HepG2 (cell line): ENCODE measurements at regions not wholly inside any gene's neighbourhood (a gene's known extent, or its start where the extent isn't known, plus 50 kb on each side); places are given as distances from the start of the nearest gene placed in this dataset.

Source experiments
- ATAC-seq: fragments of 200-7000 bp; cut with Tn5 transposase; 3 replicates; pipeline ENCODE4 v1.9.1; 2020; ENCODE audit warnings: mild to moderate bottlenecking, moderate library complexity
- BruUV-seq: library from RNA; stranded (reverse); fragments of 400-500 nt; replicated peaks from 2 replicates; lab custom pipeline; 2021; lab: Mats Ljungman, UMichigan
- CTCF ChIA-PET: fragments of 300-600 bp; formaldehyde crosslinking; extraction: SDS; loops from one replicate; lab custom pipeline; 2021; ENCODE audit warnings: low total read pairs, inconsistent platforms, low intra/inter-chr PET ratio; lab: Yijun Ruan, JAX
- POLR2A ChIA-PET: fragments of 350-600 bp; sonication (Branson Sonifier 250); formaldehyde crosslinking; loops from one replicate; lab custom pipeline; 2020; ENCODE audit warnings: antibody characterized with exemption, inconsistent platforms; lab: Yijun Ruan, JAX
- DNase-seq: peaks from one replicate; pipeline ENCODE4 v3.0.0-alpha.2; 2015; ENCODE audit warnings: low spot score
- FAIRE-seq: peaks from 3 replicates; lab custom pipeline; 2011; peaks lifted over from hg19 to GRCh38; lab: Jason Lieb, UNC
- H2AFZ ChIP-seq: one replicate; pipeline ENCODE4 v1.6.1; 2011; ENCODE audit warnings: low read length, inconsistent platforms
- H3K27ac ChIP-seq: fragments of 300-600 bp; 3 replicates; pipeline ENCODE4 v1.8.0; 2011; ENCODE audit warnings: mixed run types, mild to moderate bottlenecking, mixed read lengths, low read length, inconsistent platforms; ENCODE audit not compliant: insufficient read depth; ENCODE audit errors: extremely low read length
- H3K27me3 ChIP-seq, 2 experiments: fragments of 200-600 bp in 1 of 2; 2 replicates in 1 of 2; 3 replicates in 1 of 2; pipeline versions ENCODE4 v1.6.0 to v1.8.0; 2011; ENCODE audit warnings: low read length in 2 of 2, mild to moderate bottlenecking in 2 of 2, moderate library complexity in 2 of 2, inconsistent platforms in 1 of 2; ENCODE audit not compliant: insufficient read depth in 2 of 2, control insufficient read depth in 1 of 2
- H3K36me3 ChIP-seq, 2 experiments: fragments of 200-600 bp in 1 of 2; replicated peaks in 1 of 2; 2 replicates in 1 of 2; 3 replicates in 1 of 2; pipeline versions ENCODE4 v1.5.1 to v1.8.0; 2011; ENCODE audit warnings: low read length in 2 of 2, inconsistent platforms in 1 of 2; ENCODE audit not compliant: insufficient read depth in 2 of 2, control insufficient read depth in 1 of 2
- H3K4me1 ChIP-seq: 2 replicates; pipeline ENCODE4 v1.5.1; 2012; ENCODE audit warnings: low read length, inconsistent platforms; ENCODE audit not compliant: insufficient read depth
- H3K4me2 ChIP-seq: 2 replicates; pipeline ENCODE4 v1.6.0; 2011; ENCODE audit warnings: low read depth, low read length, inconsistent platforms
- H3K4me3 ChIP-seq, 3 experiments: fragments of 200-600 bp in 1 of 3; sonication (generic), shearing (Covaris generic) in 1 of 3; replicated peaks in 1 of 3; 2 replicates each; pipeline ENCODE4 v1.5.1; 2011 to 2016; ENCODE audit warnings: low read length in 3 of 3, inconsistent platforms in 2 of 3, low read depth in 2 of 3, mild to moderate bottlenecking in 2 of 3, control low read depth in 1 of 3, mixed read lengths in 1 of 3; ENCODE audit not compliant: insufficient read depth in 1 of 3
- H3K79me2 ChIP-seq: one replicate; pipeline ENCODE4 v1.6.1; 2011; ENCODE audit warnings: low read length, inconsistent platforms; ENCODE audit not compliant: insufficient read depth
- H3K9ac ChIP-seq: 2 replicates; pipeline ENCODE4 v1.6.0; 2011; ENCODE audit warnings: mild to moderate bottlenecking, low read depth, low read length, inconsistent platforms; ENCODE audit not compliant: insufficient read depth
- H3K9me3 ChIP-seq: 2 replicates; pipeline ENCODE4 v1.5.1; 2012; ENCODE audit warnings: mild to moderate bottlenecking, low read length
- H4K20me1 ChIP-seq: 2 replicates; pipeline ENCODE4 v1.6.0; 2011; ENCODE audit warnings: inconsistent platforms, mild to moderate bottlenecking, low read length, moderate library complexity; ENCODE audit not compliant: insufficient read depth
- GATAD2A ChIP-seq: IDR thresholded peaks from 2 replicates; pipeline ENCODE4 v1.6.1; 2016
- HDAC2 ChIP-seq: sonication (generic); formaldehyde crosslinking; IDR thresholded peaks from 2 replicates; pipeline ENCODE4 v1.4.0; 2020; ENCODE audit warnings: missing genetic modification reagents
- NR2F1 ChIP-seq, 2 experiments: fragments of 450-650 bp in 1 of 2; formaldehyde crosslinking in 1 of 2; IDR thresholded peaks; 2 replicates each; pipeline versions ENCODE4 v1.5.0 to v1.6.1; 2016 to 2020; ENCODE audit warnings: mild to moderate bottlenecking in 1 of 2, missing compliant biosample characterization in 1 of 2, missing genetic modification reagents in 1 of 2, moderate library complexity in 1 of 2
- SPEN ChIP-seq: sonication (generic); formaldehyde crosslinking; IDR thresholded peaks from 2 replicates; pipeline ENCODE4 v1.5.1; 2020; ENCODE audit warnings: low read depth, mild to moderate bottlenecking, missing genetic modification reagents
- ZNF264 ChIP-seq: sonication (generic); formaldehyde crosslinking; IDR thresholded peaks from 2 replicates; pipeline ENCODE4 v1.4.0; 2020; ENCODE audit warnings: missing genetic modification reagents
- ZNF317 ChIP-seq: sonication (generic); formaldehyde crosslinking; IDR thresholded peaks from 2 replicates; pipeline ENCODE4 v1.5.0; 2020; ENCODE audit warnings: mild to moderate bottlenecking, missing genetic modification reagents
- ZNF572 ChIP-seq: sonication (generic); formaldehyde crosslinking; IDR thresholded peaks from 2 replicates; pipeline ENCODE4 v1.5.1; 2020; ENCODE audit warnings: mild to moderate bottlenecking, missing genetic modification reagents
- ZNF781 ChIP-seq: sonication (generic); formaldehyde crosslinking; IDR thresholded peaks from 2 replicates; pipeline ENCODE4 v1.5.1; 2020; ENCODE audit warnings: borderline replicate concordance, mild to moderate bottlenecking, missing genetic modification reagents; ENCODE audit errors: not compliant biosample characterization
- WGBS: methylation state at CpG from one replicate; pipeline ENCODE4 v1.1.6; 2017; ENCODE audit warnings: low lambda C conversion rate; 5-methylcytosine and 5-hydroxymethylcytosine counted together
- in situ Hi-C: cut with HindIII; loops from 2 replicates; pipeline ENCODE4 v1.10.0; 2017; ENCODE audit warnings: low pct_unique_long_range_greater_than_20kb; ENCODE audit not compliant: extremely low pct_ligation_motif_present
- intact Hi-C: fragments of 100-400 bp; cut with micrococcal nuclease; formaldehyde crosslinking; loops from one replicate; pipeline ENCODE4 v1.10.0; 2022; ENCODE audit not compliant: unreplicated experiment

DNA sequence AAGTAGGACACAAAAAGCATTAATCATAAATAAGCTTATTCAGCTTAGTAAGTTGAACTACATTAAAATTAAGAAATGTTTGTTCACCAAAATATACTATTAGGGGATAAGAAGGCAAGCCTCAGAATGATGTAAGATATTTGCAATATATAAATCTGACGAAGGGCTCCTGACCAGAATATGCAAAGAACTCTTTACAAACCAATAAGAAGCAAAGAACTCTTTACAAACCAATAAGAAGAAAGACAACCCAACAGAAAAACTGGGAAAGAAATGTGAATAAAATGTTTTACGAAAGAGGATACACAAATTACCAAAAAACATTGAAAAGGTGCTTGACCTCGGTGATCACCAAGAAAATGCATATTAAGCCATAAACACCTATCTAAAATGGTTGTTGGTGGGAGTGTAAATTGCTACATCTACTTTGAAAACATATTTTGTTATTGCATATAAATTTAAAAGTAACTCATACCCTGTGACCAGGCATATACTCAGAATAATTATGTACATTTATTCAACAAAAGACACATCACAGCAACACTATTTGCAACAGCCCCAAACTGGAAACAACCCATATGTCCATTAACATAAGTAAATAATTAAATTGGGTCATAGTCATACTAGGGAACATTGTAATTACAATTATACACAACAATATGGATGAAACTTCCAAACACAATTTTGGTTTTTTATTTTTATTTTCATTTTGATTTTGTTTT is 83.3 kb upstream of the CTBP2 start (continued):
- TF ChIP-seq SPEN (no peak), HDAC2 (CRISPR knock-in tag) (no peak), ZNF781 (CRISPR knock-in tag) (no peak), GATAD2A (no peak)

DNA sequence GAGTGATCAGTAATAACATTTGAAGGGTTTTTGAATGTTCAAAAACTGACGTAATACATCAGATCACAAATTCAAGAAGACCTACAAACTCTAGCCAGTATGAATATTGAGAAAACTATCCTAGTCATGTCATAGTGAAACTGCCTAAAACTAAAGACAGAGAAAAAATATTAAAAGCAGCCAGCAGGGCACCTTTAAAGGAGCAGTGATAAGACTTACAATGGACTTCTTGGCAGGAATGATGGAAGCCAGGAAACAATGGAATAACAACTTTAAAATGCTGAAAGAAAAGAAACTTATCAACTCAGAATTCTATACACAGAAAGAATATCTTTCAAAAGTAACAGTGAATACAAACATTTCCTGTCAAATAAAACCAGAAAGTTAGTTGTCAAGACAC is 78.3 kb upstream of the CTBP2 start:
- ATAC-seq (no peak), FAIRE-seq (no peak), DNase-seq (no peak)
- Histone ChIP-seq H3K79me2 (no peaks in the 10 kb centered on the region), H3K4me2 (no peak overlapping the region), H4K20me1 (no peaks in the 10 kb centered on the region), H3K27ac (no peak overlapping the region), H3K9ac (no peak overlapping the region), H3K9me3 (peaks cover 23% of the 10 kb centered on the region), H3K4me3 (no peak overlapping the region), H3K4me1 (no peaks in the 10 kb centered on the region), H3K27me3 (peaks cover 0 to 2% of the 10 kb centered on the region in 2 experiments; a peak in 1 of 5 replicates), H3K36me3 (no peaks in the 10 kb centered on the region), H2AFZ (no peak overlapping the region)
- POLR2A ChIA-PET = no interaction called here
- TF ChIP-seq NR2F1 (CRISPR knock-in tag; IDR thresholded peaks at IDR 0.05) (no peak), ZNF572 (CRISPR knock-in tag) (no peak), ZNF317 (CRISPR knock-in tag) (peak; percentile 98), ZNF264 (CRISPR knock-in tag) (no peak)
- CTCF ChIA-PET = no interaction called here
- intact Hi-C loops = no loop called here
- in situ Hi-C loops = no loop called here
- 14% methylated on average over 1 of the region's 1 CpG for WGBS
- BruUV-seq = no TSS peak
